OCI-LY1 (cell line): ENCODE measurements at regions not wholly inside any gene's neighbourhood (a gene's known extent, or its start where the extent isn't known, plus 50 kb on each side); places are given as distances from the start of the nearest gene placed in this dataset.

Experiments used
- H2AFZ ChIP-seq: fragments of 200-600 bp; sonication (generic), shearing (Covaris generic); 2 replicates; pipeline ENCODE4 v1.6.0; 2014; ENCODE audit warnings: antibody characterized with exemption, mild to moderate bottlenecking, low read length
- H3F3A ChIP-seq: fragments of 200-600 bp; sonication (generic), shearing (Covaris generic); 2 replicates; pipeline ENCODE4 v1.6.0; 2014; ENCODE audit warnings: mild to moderate bottlenecking, antibody characterized with exemption, low read length, moderate library complexity; ENCODE audit not compliant: insufficient read depth
- H3K27ac ChIP-seq: fragments of 200-600 bp; sonication (generic); 2 replicates; pipeline ENCODE4 v1.5.1; 2014; ENCODE audit warnings: low read length, mixed run types, mild to moderate bottlenecking, low read depth; ENCODE audit not compliant: poor library complexity, severe bottlenecking
- H3K27me3 ChIP-seq: fragments of 200-600 bp; sonication (generic); 2 replicates; pipeline ENCODE4 v1.6.0; 2014; ENCODE audit warnings: antibody characterized with exemption, mild to moderate bottlenecking, low read length, moderate library complexity; ENCODE audit not compliant: insufficient read depth
- H3K36me3 ChIP-seq: fragments of 200-600 bp; sonication (generic); 2 replicates; pipeline ENCODE4 v1.6.1; 2014; ENCODE audit warnings: mild to moderate bottlenecking, antibody characterized with exemption, low read length, moderate library complexity, mixed read lengths; ENCODE audit not compliant: insufficient read depth
- H3K4me1 ChIP-seq: fragments of 200-600 bp; sonication (generic); 2 replicates; pipeline ENCODE4 v1.5.1; 2014; ENCODE audit warnings: mild to moderate bottlenecking, low read length, moderate library complexity; ENCODE audit not compliant: insufficient read depth, severe bottlenecking
- H3K4me2 ChIP-seq: fragments of 200-600 bp; sonication (generic), shearing (Covaris generic); 2 replicates; pipeline ENCODE4 v1.6.1; 2014; ENCODE audit warnings: low read length
- H3K4me3 ChIP-seq: fragments of 200-600 bp; sonication (generic); 2 replicates; pipeline ENCODE4 v1.5.1; 2014; ENCODE audit warnings: low read length, low read depth, mild to moderate bottlenecking, mixed read lengths; ENCODE audit not compliant: poor library complexity, severe bottlenecking
- H3K79me2 ChIP-seq: fragments of 200-600 bp; shearing (Covaris generic); 2 replicates; pipeline ENCODE4 v1.6.1; 2016; ENCODE audit warnings: mixed run types, low read length, mixed read lengths; ENCODE audit not compliant: insufficient read depth
- H3K9ac ChIP-seq: fragments of 200-600 bp; sonication (generic), shearing (Covaris generic); 2 replicates; pipeline ENCODE4 v1.6.1; 2014; ENCODE audit warnings: mild to moderate bottlenecking, low read length, mixed read lengths
- H3K9me2 ChIP-seq: fragments of 200-600 bp; sonication (generic), shearing (Covaris generic); 2 replicates; pipeline ENCODE4 v1.6.1; 2014; ENCODE audit warnings: low read depth, mild to moderate bottlenecking, low read length, mixed read lengths
- H3K9me3 ChIP-seq: fragments of 200-600 bp; shearing (Covaris generic); 2 replicates; pipeline ENCODE4 v1.6.1; 2014; ENCODE audit warnings: low read length, mixed read lengths
- H4K20me1 ChIP-seq: fragments of 200-600 bp; sonication (generic), shearing (Covaris generic); 2 replicates; pipeline ENCODE4 v1.6.0; 2016; ENCODE audit warnings: mild to moderate bottlenecking, low read length; ENCODE audit not compliant: insufficient read depth
- CTCF ChIP-seq: fragments of 200-600 bp; sonication (generic), shearing (Covaris generic); IDR thresholded peaks from 2 replicates; pipeline ENCODE4 v1.5.1; 2017; ENCODE audit warnings: mild to moderate bottlenecking, antibody characterized with exemption, low read length, moderate library complexity, mixed read lengths
- EZH2 ChIP-seq: fragments of 200-600 bp; sonication (generic), shearing (Covaris generic); IDR thresholded peaks from 2 replicates; pipeline ENCODE4 v1.8.0; 2017; ENCODE audit warnings: borderline replicate concordance, mixed run types, mild to moderate bottlenecking, antibody characterized with exemption, low read length, moderate library complexity, mixed read lengths

- Histone ChIP-seq H4K20me1 (no peaks in the 10 kb centered on the region), H3K27ac (no peak overlapping the region), H3F3A (no peaks in the 10 kb centered on the region), H3K4me2 (no peak overlapping the region), H3K4me3 (no peak overlapping the region), H3K36me3 (no peaks in the 10 kb centered on the region), H2AFZ (no peak overlapping the region), H3K4me1 (peaks cover 6% of the 10 kb centered on the region), H3K27me3 (no peaks in the 10 kb centered on the region), H3K79me2 (no peaks in the 10 kb centered on the region), H3K9ac (no peak overlapping the region), H3K9me3 (peaks cover 2% of the 10 kb centered on the region; the same call in 1 of the 2 replicates), H3K9me2 (no peaks in the 10 kb centered on the region)
- no peak for TF ChIP-seq EZH2
- TF ChIP-seq CTCF: no peak
These were observed 458.8 kb downstream of the SETBP1 start for GRCh38 chr18:45139478-45139877.

GRCh38 chr18:45142868-45143267 is 462.2 kb downstream of the SETBP1 start:
- TF ChIP-seq CTCF (no peak), EZH2 (no peak)
- H4K20me1 ChIP-seq: no peaks in the 10 kb centered on the region
- H3K4me3 ChIP-seq: no peak overlapping the region

GRCh38 chr18:45149712-45150111 is 465.6 kb upstream of the SLC14A2 start:
- Histone ChIP-seq H3K9me2 (no peaks in the 10 kb centered on the region), H3F3A (no peaks in the 10 kb centered on the region), H3K36me3 (no peaks in the 10 kb centered on the region), H3K9me3 (no peaks in the 10 kb centered on the region), H2AFZ (no peak overlapping the region), H3K27me3 (no peaks in the 10 kb centered on the region), H4K20me1 (no peaks in the 10 kb centered on the region), H3K4me3 (no peak overlapping the region), H3K9ac (no peak overlapping the region), H3K79me2 (no peaks in the 10 kb centered on the region), H3K27ac (no peak overlapping the region), H3K4me2 (no peak overlapping the region), H3K4me1 (no peaks in the 10 kb centered on the region)
- TF ChIP-seq EZH2: no peak
- no peak for TF ChIP-seq CTCF

More at GRCh38 chr18:45142868-45143267, 462.2 kb downstream of the SETBP1 start:
- no peak overlapping the region for H3K4me2 ChIP-seq
- no peaks in the 10 kb centered on the region for H3F3A ChIP-seq
- H2AFZ ChIP-seq: no peak overlapping the region
- no peak overlapping the region for H3K9ac ChIP-seq
- no peak overlapping the region for H3K27ac ChIP-seq
- no peaks in the 10 kb centered on the region for H3K4me1 ChIP-seq
- H3K9me2 ChIP-seq: no peaks in the 10 kb centered on the region
- H3K27me3 ChIP-seq: no peaks in the 10 kb centered on the region
- H3K79me2 ChIP-seq: no peaks in the 10 kb centered on the region
- H3K9me3 ChIP-seq: peaks cover 2% of the 10 kb centered on the region; the same call in 1 of the 2 replicates
- H3K36me3 ChIP-seq: no peaks in the 10 kb centered on the region
